ENCODE measurements at regions not wholly inside any gene's neighbourhood (a gene's known extent, or its start where the extent isn't known, plus 50 kb on each side); places are given as distances from the start of the nearest gene placed in this dataset.
"Not testable (repeated sequence)": the region's sequence is repeated elsewhere in the genome, so short reads cannot be mapped to it uniquely, and the experiment has no call there.

DNA sequence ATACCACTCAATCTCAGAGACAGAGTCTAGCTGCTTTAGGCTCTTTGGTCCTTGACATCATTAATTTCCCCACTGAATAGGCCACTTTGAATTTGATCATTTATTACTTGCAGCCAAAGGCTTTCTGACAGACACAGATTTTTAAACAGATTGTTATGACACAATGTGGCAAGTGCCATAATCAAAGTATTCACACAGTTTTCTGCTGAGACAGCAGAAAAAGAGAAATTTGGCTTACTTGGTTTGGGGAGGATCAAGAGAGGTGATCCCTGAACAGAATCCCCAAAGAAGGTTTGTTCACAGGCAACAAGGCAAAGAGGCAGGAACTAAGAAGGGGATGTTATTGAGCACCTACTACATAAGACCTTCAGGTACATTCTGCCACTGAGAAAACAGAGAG lies 138.0 kb upstream of the TOP1 start:
- no peak for DNase-seq (ENCODE audit: low read depth in 2 of 2)

DNA sequence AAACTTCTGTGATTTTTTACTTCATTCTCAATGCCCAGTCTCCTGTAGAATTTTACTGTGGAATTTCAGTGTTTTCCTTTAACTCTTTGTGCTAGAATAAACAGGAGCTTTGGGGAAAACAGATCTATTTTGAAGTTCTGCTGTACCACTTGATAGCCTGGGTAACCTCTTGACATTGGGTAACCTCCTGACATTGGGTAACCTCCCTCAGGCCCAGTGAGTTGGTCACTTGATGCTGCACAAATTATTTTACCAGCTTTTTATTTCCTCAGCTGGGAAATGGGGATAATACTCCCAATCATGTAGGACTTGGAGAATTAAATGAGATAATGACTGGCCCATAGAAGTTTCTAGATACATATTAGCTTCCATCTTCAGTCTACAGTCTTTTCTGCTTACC lies 137.3 kb upstream of the TOP1 start:
- no peak for DNase-seq (ENCODE audit: low read depth in 2 of 2)

DNA sequence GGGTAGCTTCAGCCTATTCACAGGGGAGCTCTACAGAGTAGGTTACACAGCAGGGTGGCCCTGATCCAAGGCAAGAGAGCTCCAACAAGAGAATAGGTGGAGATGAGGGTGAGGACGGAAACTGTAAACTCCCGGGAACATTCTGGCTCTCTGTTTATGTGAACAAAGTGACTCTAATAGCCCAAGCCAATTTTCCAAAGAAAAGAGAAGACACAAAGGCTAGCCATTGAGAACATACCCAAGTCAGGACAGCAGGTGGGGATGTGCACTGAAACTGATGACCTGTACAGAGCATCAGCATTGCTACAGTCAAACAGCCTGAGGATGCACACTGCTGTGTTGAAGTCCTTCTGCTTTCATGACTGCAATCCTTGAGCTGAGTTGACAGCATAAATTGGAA lies 136.0 kb upstream of the TOP1 start:
- no peak for DNase-seq (ENCODE audit: low read depth in 2 of 2)

DNA sequence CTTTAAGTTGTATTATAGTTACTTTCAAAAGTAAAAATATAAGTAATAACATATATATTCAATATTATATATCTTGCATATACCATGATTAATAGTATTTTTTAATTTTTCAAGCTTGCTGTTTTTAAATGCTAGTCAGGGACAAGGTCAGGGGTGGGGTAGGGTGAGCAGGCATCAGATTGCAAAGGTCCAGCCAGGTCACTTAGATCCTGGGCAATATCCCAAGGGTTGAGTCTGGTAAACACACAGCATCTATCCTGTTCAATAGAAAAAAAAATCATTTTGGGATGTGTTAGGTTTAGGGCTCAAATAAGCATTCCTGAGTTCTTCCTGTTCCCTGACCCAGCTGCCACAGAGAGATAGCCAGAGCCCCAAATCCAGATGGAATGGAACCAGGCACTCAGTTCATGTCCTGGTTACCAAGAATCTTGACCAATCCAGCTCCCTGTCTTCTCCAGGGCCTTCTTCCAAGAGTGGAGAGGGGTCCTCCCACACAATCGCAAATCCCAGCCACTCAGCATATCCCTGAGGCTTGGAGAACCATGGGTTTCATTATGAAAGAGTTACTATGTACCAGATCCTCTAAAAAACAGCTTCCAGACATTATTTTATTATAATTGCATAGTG lies 134.9 kb upstream of the TOP1 start:
- no peak for DNase-seq (ENCODE audit: low read depth in 2 of 2)

DNA sequence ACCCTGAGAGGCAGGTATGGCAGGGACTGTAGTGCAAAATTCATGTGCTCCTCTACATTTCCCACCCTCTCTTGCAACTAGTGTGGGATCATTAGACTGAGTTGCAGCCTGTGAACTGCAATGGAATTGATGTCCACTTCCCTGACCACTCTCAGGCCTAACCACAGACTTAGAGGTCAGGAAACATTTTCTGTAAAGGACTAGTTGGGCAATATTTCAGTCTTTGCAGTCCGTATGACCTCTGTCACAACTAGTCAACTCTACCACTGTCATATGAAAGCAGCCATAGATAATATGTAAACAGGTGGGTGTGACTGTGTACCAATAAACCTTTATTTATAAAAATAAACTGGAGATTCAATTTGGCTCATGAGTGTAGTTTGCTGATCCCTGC lies 134.4 kb upstream of the TOP1 start:
- DNase-seq (ENCODE audit: low read depth in 2 of 2), result no peak

DNA sequence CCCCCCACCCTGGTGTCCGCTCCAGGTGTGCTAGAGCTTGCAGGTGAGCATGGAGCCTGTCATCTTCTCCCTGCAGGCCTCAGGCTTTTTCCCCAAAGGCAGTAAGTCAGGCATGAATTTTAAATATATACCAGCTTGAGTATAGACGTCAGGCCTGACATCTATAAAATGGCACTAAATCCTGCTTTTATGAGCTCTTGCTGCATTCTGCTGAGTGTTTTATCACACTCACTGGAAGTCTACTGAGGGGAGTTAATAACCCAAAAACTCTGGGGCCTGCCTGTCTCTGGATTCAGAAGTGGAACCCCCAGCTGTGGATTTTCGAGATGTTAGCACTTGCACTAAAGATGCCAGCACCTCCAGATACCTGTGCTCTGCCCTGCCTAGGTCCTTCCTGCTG lies 133.4 kb upstream of the TOP1 start:
- DNase-seq (ENCODE audit: low read depth in 2 of 2), result no peak

DNA sequence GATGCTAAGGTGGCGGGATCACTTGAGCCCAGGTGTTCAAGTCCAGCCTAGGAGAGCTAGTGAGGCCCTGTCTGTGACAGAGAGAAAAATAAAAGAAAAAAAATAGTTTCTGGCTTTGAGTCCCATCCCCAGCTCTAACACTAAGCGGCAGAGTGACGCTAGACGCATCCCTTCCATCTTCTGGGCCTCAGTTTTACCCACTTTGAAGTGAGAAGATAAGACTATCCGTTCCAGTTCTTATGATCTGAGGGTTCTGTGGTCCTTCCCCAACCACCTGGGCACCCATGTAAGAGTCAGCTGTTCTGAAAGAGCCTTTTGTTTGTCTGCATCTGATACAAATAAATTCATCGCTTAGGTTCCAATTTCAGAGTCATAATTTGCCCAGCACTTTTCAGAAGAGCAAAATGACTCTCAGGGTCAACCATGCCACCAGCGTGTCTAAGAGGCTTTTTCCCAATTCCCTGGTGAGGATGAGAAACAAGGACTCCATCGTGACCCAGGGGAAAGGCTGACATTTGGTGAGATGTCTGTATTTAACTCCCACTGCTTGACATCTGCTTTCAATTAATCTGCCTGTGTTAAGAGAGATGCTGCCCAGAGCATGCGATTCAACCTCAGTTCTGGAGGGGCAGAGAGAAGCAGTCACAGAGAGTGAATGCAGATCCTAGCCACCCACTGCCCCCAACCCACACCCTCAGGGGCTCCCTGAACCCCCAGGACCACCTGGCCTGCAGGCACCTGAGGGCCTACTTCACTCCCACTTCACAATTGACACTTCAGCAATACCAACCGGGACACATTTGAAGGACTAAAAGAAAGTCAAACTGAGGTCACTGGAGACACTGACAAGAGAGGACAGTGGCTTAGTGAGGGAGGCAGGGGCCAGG lies 131.6 kb upstream of the TOP1 start:
- DNase-seq (ENCODE audit: low read depth in 2 of 2), result no peak

DNA sequence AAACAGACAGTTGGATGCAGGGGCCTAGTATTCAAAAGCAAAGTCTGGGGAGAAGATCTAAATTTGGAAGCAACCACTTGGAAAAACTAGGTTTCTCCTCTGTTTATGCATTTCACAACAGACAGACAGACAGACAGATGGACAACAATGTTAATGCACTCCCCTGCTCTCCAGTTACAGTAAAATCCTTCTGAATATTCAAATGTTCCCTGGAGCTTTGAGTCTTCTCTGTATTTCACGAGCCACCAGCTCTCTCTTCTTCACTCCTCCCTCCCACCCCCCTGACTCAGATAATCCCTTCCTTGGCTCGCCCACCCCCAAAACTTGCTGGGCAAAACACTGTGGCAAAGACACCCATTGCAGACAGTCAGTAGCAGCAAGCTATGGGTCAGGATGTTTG lies 129.3 kb upstream of the TOP1 start:
- DNase-seq (ENCODE audit: low read depth in 2 of 2), result no peak

DNA sequence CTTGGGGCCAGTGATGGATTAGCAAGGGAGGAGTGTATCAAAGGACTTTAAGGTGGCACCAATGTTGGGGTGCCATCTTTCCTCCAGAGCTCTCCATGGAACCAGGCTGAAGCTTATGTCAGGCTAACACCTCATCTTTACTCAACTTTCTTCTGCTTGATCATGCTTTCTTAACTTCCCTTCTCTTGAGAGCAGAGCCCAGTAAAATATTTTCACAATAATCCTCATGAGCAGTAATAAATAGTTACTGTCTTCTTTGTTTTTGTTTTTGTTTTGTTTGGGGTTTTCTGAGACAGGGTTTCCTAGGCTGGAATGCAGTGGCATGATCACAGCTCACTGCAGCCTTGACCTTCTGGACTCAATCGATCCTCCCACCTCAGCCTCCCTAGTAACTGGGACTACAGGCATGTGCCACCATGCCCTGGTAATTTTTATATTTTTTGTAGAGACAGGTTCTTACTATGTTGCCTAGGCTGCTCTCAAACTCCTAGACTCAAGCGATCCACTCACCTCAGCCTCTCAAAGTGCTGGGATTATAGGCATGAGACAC lies 127.9 kb upstream of the TOP1 start:
- DNase-seq (ENCODE audit: low read depth in 2 of 2), result no peak

DNA sequence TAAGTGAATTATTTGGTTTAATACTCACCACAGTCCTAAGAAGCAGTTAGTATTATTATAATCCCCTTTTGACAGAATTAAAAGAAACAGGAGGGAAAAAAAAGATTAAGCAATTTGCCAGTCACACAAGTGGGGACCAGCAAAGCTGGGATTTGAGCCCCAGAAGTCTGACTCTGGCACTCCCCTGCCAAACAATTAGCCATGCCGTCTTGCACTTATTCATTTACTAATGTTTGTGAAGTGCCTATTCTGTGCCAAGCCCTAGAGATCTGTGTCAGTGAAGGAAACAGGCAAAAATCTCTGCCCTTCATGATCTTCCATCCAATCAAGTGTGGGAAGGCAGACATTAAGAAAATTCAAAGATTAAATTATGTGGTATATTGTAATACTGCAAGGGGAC lies 126.0 kb upstream of the TOP1 start:
- DNase-seq (ENCODE audit: low read depth in 2 of 2), result no peak

DNA sequence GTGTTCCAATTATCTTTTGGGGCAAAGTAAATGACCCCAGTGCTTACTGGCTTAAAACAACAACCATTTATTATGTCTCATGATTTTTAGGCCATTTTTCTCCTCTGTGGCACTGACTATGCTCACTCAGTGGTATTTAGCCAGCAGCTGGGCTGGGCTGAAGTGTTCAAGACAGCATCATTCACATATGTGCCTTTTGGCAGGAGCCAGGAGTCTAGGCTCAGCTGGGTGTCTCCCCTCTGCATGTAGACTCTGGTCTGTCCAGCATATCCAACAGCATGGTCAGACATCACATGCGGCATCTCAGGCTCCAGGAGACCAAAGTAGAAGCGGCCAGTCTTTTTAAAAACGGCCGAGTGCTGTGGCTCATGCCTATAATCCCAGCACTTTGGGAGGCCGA lies 120.3 kb upstream of the TOP1 start:
- no peak for DNase-seq (ENCODE audit: low read depth in 2 of 2)

DNA sequence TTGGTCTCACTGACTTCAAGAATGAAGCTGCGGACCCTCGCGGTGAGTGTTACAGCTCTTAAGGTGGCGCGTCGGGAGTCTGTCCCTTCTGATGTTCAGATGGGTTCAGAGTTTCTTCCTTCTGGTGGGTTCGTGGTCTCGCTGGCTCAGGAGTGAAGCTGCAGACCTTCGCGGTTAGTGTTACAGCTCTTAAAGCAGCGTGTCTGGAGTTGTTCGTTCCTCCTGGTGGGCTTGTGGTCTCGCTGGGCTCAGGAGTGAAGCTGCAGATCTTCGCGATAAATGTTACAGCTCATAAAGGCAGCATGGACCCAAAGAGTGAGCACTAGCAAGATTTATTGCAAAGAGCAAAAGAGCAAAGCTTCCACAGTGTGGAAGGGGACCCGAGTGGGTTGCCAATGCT lies 119.1 kb upstream of the TOP1 start:
- DNase-seq (ENCODE audit: low read depth in 2 of 2), result not testable (repeated sequence)

DNA sequence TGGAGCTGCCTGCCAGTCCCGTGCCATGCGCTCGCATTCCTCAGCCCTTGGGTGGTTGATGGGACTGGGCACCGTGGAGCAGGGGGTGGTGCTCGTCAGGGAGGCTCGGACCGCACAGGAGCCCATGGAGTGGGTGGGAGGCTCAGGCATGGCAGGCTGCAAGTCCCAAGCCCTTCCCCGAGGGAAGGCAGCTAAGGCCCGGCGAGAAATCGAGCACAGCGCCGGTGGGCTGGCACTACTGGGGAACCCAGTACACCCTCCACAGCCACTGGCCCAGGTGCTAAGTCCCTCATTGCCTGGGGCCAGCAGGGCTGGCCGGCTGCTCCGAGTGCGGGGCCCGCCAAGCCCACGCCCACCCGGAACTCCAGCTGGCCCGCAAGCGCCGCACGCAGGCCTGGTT lies 118.2 kb upstream of the TOP1 start:
- not testable (repeated sequence) for DNase-seq (ENCODE audit: low read depth in 2 of 2)

DNA sequence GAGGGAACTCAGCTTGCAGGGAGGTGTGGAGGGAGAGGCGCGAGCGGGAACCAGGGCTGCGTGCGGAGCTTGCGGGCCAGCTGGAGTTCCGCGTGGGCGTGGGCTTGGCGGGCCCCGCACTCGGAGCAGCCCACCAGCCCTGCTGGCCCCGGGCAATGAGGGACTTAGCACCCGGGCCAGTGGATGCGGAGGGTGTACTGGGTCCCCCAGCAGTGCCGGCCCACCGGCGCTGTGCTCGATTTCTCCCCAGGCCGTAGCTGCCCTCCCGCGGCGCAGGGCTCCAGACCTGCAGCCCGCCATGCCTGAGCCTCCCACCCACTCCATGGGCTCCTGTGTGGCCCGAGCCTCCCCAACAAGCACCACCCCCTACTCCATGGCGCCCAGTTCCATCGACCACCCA lies 117.5 kb upstream of the TOP1 start:
- not testable (repeated sequence) for DNase-seq (ENCODE audit: low read depth in 2 of 2)

DNA sequence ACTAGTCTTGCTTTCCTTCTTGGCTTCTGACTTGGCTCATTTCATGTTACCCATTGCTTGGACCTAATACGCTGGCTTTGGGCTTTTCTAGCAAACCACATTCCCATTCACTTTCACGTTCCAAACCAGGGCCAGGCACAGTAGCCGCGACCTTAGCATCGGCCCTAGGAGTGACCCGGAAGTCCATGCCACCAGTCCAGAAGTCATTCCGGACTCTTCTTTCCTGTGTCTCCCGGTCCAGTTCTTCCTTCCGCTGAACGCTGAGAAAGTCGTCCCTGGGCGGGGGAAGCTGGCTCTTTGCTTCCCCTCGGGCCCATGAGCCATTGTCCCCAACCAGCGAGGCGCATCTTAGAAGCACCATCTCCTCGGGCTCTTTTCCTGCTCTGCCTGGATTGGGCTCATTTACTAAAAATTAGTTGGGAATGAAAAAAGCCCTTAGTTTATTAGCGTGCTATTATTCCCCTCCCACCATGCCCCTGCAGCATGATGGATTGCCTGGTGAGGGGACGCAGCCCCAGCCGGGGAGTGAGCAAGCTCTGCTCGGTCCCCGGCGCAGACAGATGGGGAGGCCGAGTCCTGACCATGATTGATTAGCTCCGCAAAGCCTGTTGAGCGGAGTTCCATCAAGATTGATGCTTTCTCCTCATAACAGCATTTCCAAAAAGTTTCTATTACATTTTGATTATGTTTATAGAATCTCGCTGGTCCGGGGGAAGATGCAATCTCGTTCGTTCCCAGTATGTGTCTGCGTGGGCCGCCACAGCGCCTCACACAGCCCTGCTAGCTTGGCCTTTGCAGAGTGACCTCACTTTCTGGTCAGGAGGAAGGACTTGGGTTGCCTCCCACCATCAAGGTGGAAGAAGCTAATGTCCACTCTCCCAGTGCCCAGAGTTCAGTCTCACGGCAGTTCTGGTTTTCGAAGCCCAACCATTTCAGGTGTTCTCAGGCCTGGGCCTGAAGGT lies 115.1 kb upstream of the TOP1 start:
- DNase-seq (ENCODE audit: low read depth in 2 of 2), result no peak

DNA sequence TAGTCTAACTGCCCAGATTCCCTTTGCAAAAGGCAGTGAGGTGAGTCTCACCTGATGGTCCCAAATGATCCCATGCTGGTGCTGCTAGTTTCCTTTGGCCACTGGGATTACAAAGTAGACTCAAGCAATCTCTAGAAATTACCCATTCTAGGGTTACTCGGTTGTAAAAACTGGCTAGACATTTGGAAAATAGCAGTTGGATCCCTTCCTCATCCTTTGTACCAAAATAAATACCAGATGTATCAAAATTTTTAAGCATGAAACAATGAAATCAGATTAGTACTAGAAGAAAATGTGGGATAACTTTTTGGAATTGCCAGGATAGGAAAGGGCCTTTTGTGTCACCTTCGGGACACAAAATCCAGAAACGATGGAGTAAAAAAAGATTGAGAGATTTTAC lies 112.9 kb upstream of the TOP1 start:
- no peak for DNase-seq (ENCODE audit: low read depth in 2 of 2)

DNA sequence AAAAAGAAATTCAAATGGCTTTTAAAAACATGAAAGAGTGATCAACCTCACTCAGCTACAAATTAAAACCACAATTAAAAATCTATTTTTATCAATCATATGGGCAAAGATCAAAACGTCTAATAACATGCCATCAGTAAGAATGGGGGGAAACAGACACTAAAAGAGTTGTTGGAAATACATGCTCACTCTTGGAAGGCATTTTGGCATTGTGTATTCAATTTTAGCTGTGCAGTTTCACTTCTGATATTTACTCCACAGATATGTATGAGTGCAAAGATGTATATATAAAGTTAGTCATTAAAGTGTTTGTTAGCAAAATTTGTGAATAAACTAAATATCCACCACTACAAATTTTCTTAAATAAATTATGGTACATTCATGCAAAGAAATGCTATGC lies 112.3 kb upstream of the TOP1 start:
- DNase-seq (ENCODE audit: low read depth in 2 of 2), result no peak

DNA sequence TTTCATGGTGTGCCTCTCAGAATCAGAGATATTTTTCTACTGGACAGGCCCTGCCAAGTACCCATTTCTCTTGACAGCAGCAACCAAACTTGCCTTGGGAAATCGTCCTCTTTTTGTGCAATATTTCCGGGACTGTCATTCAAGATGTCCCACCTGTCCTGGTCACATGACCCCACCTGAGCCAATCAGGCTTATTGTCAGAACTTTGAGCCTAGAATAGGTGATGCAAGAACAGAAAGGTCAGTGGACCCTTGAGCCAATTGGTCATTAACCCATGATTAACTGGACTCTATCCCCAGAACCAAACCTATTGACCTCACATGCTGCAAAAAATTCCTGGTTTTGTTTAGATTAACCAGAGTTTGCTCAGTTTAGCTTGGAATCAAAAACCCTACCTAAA lies 108.3 kb upstream of the TOP1 start:
- no peak for DNase-seq (ENCODE audit: low read depth in 2 of 2)

DNA sequence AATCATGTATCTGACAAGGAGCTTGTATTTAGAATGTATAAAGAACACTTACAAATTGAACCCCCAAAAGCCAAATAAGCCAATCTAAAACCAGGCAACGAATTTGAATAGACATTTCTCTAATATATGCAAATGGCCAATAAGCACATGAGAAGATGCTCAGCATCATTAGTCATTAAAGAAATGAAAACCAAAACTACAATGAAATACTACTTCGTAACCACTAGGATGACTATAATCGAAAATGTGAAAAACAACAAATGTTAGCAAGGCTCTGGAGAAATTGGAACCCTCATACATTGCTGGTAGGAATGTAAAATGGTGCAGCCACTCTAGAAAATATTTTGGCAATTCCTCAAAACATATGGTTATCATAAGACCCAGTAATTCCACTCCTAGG lies 105.8 kb upstream of the TOP1 start:
- DNase-seq (ENCODE audit: low read depth in 2 of 2), result no peak

DNA sequence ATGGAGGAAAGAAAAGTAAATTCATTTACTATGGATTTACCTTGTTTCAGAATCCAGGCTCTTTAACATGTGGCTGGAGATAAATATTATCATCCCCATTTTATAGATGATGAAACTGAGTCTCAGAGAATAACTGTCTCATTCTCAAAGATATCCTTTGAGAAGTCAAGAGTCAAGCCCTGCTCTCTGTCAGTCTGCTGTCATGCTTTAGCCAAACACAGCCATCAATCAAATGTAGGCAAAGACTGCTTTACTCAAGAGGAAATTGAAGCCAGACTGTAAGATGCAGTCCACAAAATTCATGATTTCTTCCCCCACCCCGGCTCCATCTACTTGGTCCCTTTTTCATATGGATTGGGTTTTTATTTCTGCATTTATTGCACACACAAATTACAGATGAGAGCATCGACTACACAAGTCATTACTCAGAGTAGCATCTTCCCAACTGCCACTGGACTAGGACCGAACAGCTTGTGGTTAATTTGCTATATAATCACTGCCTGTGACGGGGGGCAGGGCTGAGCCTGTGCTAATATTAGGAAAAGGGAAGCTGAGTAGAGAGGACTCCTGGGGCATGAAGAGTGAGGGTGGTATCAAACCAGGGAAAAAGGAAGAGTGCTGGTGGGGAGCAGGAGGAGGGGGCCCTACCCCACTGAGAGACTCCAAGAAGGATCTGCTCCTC lies 102.7 kb upstream of the TOP1 start:
- no peak for DNase-seq (ENCODE audit: low read depth in 2 of 2)

DNA sequence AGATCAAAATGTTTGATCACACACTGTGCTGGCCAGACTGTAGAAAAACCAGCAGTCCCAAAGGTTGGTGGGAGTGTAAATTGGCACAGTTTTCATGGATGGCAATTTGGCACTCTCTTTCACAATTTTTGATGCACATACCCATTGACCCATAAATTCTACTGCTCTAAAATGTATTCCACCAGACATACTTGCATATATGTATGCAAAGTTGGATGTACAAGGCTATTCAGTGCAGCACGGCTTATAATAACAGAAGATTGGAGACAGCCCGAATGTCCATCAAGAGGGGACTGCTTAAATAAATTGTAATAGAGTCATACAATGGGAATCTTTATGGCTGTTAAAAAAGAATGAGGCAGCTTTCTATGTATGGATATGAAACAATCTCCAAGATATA lies 101.7 kb upstream of the TOP1 start:
- DNase-seq (ENCODE audit: low read depth in 2 of 2), result no peak

DNA sequence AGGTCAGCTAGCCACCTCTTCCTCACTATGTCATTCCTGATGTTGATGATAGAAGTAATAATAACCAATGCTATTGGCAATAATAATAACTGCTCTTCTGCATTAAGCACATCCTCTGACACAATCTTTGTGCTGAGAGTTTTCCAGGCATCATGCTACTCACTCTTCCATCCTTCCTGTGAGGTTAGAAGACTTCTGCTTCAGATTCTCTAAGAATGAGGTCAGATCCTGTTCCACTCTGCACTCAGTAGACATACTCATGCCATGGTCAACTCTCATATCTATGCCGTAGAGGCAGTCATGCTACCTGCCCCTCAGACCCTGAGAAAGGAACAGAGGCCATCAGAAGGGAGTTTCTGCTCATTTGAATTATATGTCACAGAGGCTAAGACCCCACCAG lies 98.1 kb upstream of the TOP1 start:
- DNase-seq (ENCODE audit: low read depth in 2 of 2), result no peak
